GM18951 (cell line): ENCODE measurements at regions not wholly inside any gene's neighbourhood (a gene's known extent, or its start where the extent isn't known, plus 50 kb on each side); places are given as distances from the start of the nearest gene placed in this dataset.

Experiments
- POLR2A ChIP-seq: IDR thresholded peaks from 4 replicates; pipeline ENCODE4 v1.6.1; 2011; ENCODE audit warnings: mild to moderate bottlenecking; ENCODE audit not compliant: insufficient read length, insufficient read depth; ENCODE audit errors: extremely low read depth
- in situ Hi-C: fragments of 300-500 bp; cut with MboI; formaldehyde crosslinking; loops from one replicate; pipeline ENCODE4 v1.12.0; 2022; ENCODE audit warnings: low sequenced_read_pairs, mixed read lengths, inconsistent platforms; ENCODE audit not compliant: unreplicated experiment

- in situ Hi-C loops, result no loop called here
Observed at GRCh38 chr13:33999811-34000605, 182.1 kb downstream of the RFC3 start.

GRCh38 chr13:34000955-34001354 is 183.0 kb downstream of the RFC3 start:
- no peak for TF ChIP-seq POLR2A
- in situ Hi-C loops, result no loop called here

More at GRCh38 chr13:33999811-34000605, 182.1 kb downstream of the RFC3 start:
- no peak for TF ChIP-seq POLR2A

GRCh38 chr13:34001389-34001788 is 183.4 kb downstream of the RFC3 start:
- in situ Hi-C loops, result no loop called here

GRCh38 chr13:34002141-34002540 is 184.2 kb downstream of the RFC3 start:
- TF ChIP-seq POLR2A, result no peak
- in situ Hi-C loops, result no loop called here

More at GRCh38 chr13:34001389-34001788, 183.4 kb downstream of the RFC3 start:
- no peak for TF ChIP-seq POLR2A

- in situ Hi-C loops, result no loop called here
- TF ChIP-seq POLR2A, result no peak
Observed at GRCh38 chr13:34002924-34003323, 185.0 kb downstream of the RFC3 start.

GRCh38 chr13:34003656-34004055 is 185.7 kb downstream of the RFC3 start:
- TF ChIP-seq POLR2A, result no peak
- in situ Hi-C loops, result no loop called here

GRCh38 chr13:34004676-34005075 is 186.7 kb downstream of the RFC3 start:
- TF ChIP-seq POLR2A, result no peak
- in situ Hi-C loops, result no loop called here

- in situ Hi-C loops, result no loop called here
- no peak for TF ChIP-seq POLR2A
Observed at GRCh38 chr13:34006011-34006410, 188.1 kb downstream of the RFC3 start.

- in situ Hi-C loops, result no loop called here
- TF ChIP-seq POLR2A, result no peak
Observed at GRCh38 chr13:34011552-34012085, 193.7 kb downstream of the RFC3 start.

GRCh38 chr13:34012382-34012781 is 194.4 kb downstream of the RFC3 start:
- in situ Hi-C loops, result no loop called here
- no peak for TF ChIP-seq POLR2A

GRCh38 chr13:34013061-34013460 is 195.1 kb downstream of the RFC3 start:
- in situ Hi-C loops, result no loop called here
- no peak for TF ChIP-seq POLR2A

- no peak for TF ChIP-seq POLR2A
- in situ Hi-C loops, result no loop called here
Observed at GRCh38 chr13:34017231-34017630, 199.3 kb downstream of the RFC3 start.

GRCh38 chr13:34019870-34020269 is 201.9 kb downstream of the RFC3 start:
- in situ Hi-C loops, result no loop called here
- TF ChIP-seq POLR2A, result no peak

- TF ChIP-seq POLR2A, result no peak
- in situ Hi-C loops, result no loop called here
Observed at GRCh38 chr13:34020388-34020787, 202.4 kb downstream of the RFC3 start.
